Activated naive CD8-positive, alpha-beta T cell treated with anti-CD3 and anti-CD28 coated beads, Interleukin-2, amount 10 ng/mL, durations not matched to agents 7 days and 5 days (primary cell): ENCODE measurements at regions not wholly inside any gene's neighbourhood (a gene's known extent, or its start where the extent isn't known, plus 50 kb on each side); places are given as distances from the start of the nearest gene placed in this dataset.
"Not testable (repeated sequence)": the region's sequence is repeated elsewhere in the genome, so short reads cannot be mapped to it uniquely, and the experiment has no call there.

Source experiments
- ATAC-seq: fragments of 150-1000 bp; cut with Tn5 transposase; one replicate; pipeline ENCODE4 v1.10.0; 2021; ENCODE audit warnings: low read depth, moderate library complexity
- POLR2A ChIA-PET: fragments of 350-600 bp; sonication (Branson Sonifier 250); formaldehyde crosslinking; loops from one replicate; lab custom pipeline; 2021; ENCODE audit warnings: antibody characterized with exemption; lab: Charles Lee
- DNase-seq: peaks from one replicate; pipeline ENCODE4 v3.0.0; 2021
- H3K27ac Mint-ChIP-seq: one replicate; pipeline ENCODE4 v1.8.0; 2022; ENCODE audit warnings: mild to moderate bottlenecking, mixed read lengths
- H3K27me3 Mint-ChIP-seq: one replicate; pipeline ENCODE4 v1.8.0; 2022; ENCODE audit warnings: mild to moderate bottlenecking, moderate library complexity, mixed read lengths
- H3K36me3 Mint-ChIP-seq: one replicate; pipeline ENCODE4 v1.8.0; 2021; ENCODE audit warnings: mild to moderate bottlenecking, mixed read lengths
- H3K4me1 Mint-ChIP-seq: one replicate; pipeline ENCODE4 v1.8.0; 2021; ENCODE audit warnings: mixed read lengths
- H3K4me3 Mint-ChIP-seq: one replicate; pipeline ENCODE4 v1.8.0; 2022; ENCODE audit warnings: mild to moderate bottlenecking, moderate library complexity, mixed read lengths
- H3K9me3 Mint-ChIP-seq: one replicate; pipeline ENCODE4 v1.8.0; 2021; ENCODE audit warnings: mixed read lengths

- no peak overlapping the region for H3K27ac Mint-ChIP-seq
- no peaks in the 10 kb centered on the region for H3K4me1 Mint-ChIP-seq
- no peak overlapping the region for H3K4me3 Mint-ChIP-seq
- H3K9me3 Mint-ChIP-seq, result peaks cover 3% of the 10 kb centered on the region
- H3K27me3 Mint-ChIP-seq, result no peaks in the 10 kb centered on the region
- ATAC-seq (no peak), DNase-seq (no peak)
- no peaks in the 10 kb centered on the region for H3K36me3 Mint-ChIP-seq
- POLR2A ChIA-PET, result no interaction called here
Observed at GRCh38 chr16:60100371-60100770, 1366.3 kb upstream of the GOT2 start.

- POLR2A ChIA-PET, result no interaction called here
- no peak for ATAC-seq
- H3K4me3 Mint-ChIP-seq, result no peak overlapping the region
Observed at GRCh38 chr16:60091529-60091928, 1357.4 kb upstream of the GOT2 start.

DNA sequence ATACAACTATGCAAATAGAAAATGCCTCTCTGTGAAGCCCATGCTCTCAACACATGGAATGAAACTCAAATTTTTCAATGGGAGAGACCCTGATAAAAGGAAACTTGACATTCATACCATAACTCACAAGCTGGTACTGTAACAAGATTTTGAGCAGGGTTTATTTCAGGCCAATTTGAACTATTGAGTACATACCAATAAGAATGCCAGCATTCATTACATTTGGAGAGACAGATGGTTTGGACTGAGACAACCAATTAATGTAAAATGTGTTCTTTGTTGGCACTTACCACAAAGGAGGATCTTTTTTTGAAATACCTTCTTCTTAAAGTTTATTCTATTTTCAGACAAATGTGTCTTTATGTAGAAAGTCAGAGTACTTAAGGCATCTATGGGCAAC, 1357.0 kb upstream of the GOT2 start:
- POLR2A ChIA-PET, result no interaction called here
- Mint-ChIP-seq H3K36me3 (no peaks in the 10 kb centered on the region), H3K4me3 (no peak overlapping the region), H3K27me3 (no peaks in the 10 kb centered on the region), H3K9me3 (peaks cover 9% of the 10 kb centered on the region), H3K27ac (no peak overlapping the region), H3K4me1 (no peaks in the 10 kb centered on the region)
- no peak for DNase-seq
- ATAC-seq, result no peak

More at GRCh38 chr16:60091529-60091928, 1357.4 kb upstream of the GOT2 start:
- Mint-ChIP-seq H3K27me3 (no peaks in the 10 kb centered on the region), H3K27ac (no peak overlapping the region), H3K4me1 (no peaks in the 10 kb centered on the region), H3K36me3 (no peaks in the 10 kb centered on the region), H3K9me3 (peaks cover 9% of the 10 kb centered on the region)
- DNase-seq, result no peak

- POLR2A ChIA-PET, result no interaction called here
- Mint-ChIP-seq H3K4me3 (no peak overlapping the region), H3K27me3 (no peaks in the 10 kb centered on the region), H3K36me3 (no peaks in the 10 kb centered on the region), H3K4me1 (no peaks in the 10 kb centered on the region), H3K27ac (no peak overlapping the region), H3K9me3 (peaks cover 11% of the 10 kb centered on the region)
- ATAC-seq (no peak), DNase-seq (no peak)
Observed at GRCh38 chr16:60087530-60087929, 1353.4 kb upstream of the GOT2 start.

GRCh38 chr16:60078819-60079218, 1344.7 kb upstream of the GOT2 start:
- H3K27ac Mint-ChIP-seq, POLR2A ChIA-PET, H3K4me1 Mint-ChIP-seq, H3K27me3 Mint-ChIP-seq, H3K36me3 Mint-ChIP-seq, H3K4me3 Mint-ChIP-seq, ATAC-seq, H3K9me3 Mint-ChIP-seq, DNase-seq: not testable (repeated sequence)

GRCh38 chr16:60077861-60078260, 1343.7 kb upstream of the GOT2 start:
- DNase-seq (no peak), ATAC-seq (no peak)
- H3K9me3 Mint-ChIP-seq, result peaks cover 8% of the 10 kb centered on the region
- POLR2A ChIA-PET, result no interaction called here
- no peaks in the 10 kb centered on the region for H3K27me3 Mint-ChIP-seq
- H3K36me3 Mint-ChIP-seq, result no peaks in the 10 kb centered on the region
- H3K4me1 Mint-ChIP-seq, result no peaks in the 10 kb centered on the region
- H3K27ac Mint-ChIP-seq, result no peak overlapping the region
- H3K4me3 Mint-ChIP-seq, result no peak overlapping the region

DNA sequence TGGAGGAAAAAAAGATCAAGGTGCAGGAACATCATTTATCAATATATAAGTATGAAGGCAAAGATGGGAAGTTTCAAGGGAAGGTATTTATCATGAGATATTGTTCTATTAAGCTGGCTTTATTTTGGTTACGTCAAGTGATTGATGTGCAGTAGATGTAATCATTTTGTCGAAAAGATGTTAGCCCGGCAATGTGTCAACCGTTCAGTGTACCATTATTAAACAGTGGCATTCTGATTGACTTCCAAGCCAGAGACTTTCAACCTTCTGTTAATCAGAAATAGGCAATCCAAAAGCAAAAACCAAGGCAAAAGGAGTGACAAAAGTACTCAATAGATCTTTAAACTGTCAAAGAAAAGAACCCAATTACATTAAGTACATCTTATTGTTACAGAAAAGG, 1340.3 kb upstream of the GOT2 start:
- Mint-ChIP-seq H3K27ac (no peak overlapping the region), H3K36me3 (no peaks in the 10 kb centered on the region), H3K27me3 (no peaks in the 10 kb centered on the region), H3K4me1 (no peaks in the 10 kb centered on the region), H3K9me3 (peaks cover 5% of the 10 kb centered on the region), H3K4me3 (no peak overlapping the region)
- DNase-seq (no peak), ATAC-seq (no peak)
- POLR2A ChIA-PET, result no interaction called here

- H3K4me1 Mint-ChIP-seq, result no peaks in the 10 kb centered on the region
- H3K4me3 Mint-ChIP-seq, result no peak overlapping the region
- DNase-seq (no peak), ATAC-seq (no peak)
- no peaks in the 10 kb centered on the region for H3K27me3 Mint-ChIP-seq
- no peak overlapping the region for H3K27ac Mint-ChIP-seq
- no peaks in the 10 kb centered on the region for H3K36me3 Mint-ChIP-seq
- POLR2A ChIA-PET, result no interaction called here
- peaks cover 5% of the 10 kb centered on the region for H3K9me3 Mint-ChIP-seq
Observed at GRCh38 chr16:60073376-60073775, 1339.3 kb upstream of the GOT2 start.

- no peak for DNase-seq
- POLR2A ChIA-PET, result no interaction called here
- H3K27ac Mint-ChIP-seq, result no peak overlapping the region
- no peak overlapping the region for H3K4me3 Mint-ChIP-seq
- H3K4me1 Mint-ChIP-seq, result no peaks in the 10 kb centered on the region
- H3K36me3 Mint-ChIP-seq, result no peaks in the 10 kb centered on the region
- H3K9me3 Mint-ChIP-seq, result peaks cover 1% of the 10 kb centered on the region
- ATAC-seq, result no peak
- no peaks in the 10 kb centered on the region for H3K27me3 Mint-ChIP-seq
Observed at GRCh38 chr16:60064026-60064425, 1329.9 kb upstream of the GOT2 start.

GRCh38 chr16:60061396-60061795, 1327.3 kb upstream of the GOT2 start:
- Mint-ChIP-seq H3K36me3 (no peaks in the 10 kb centered on the region), H3K27ac (no peak overlapping the region), H3K9me3 (peaks cover 6% of the 10 kb centered on the region), H3K27me3 (no peaks in the 10 kb centered on the region), H3K4me3 (no peak overlapping the region), H3K4me1 (no peaks in the 10 kb centered on the region)
- POLR2A ChIA-PET, result no interaction called here
- ATAC-seq (no peak), DNase-seq (no peak)

- H3K27me3 Mint-ChIP-seq, result no peaks in the 10 kb centered on the region
- no peak for ATAC-seq
- no peak for DNase-seq
- H3K4me3 Mint-ChIP-seq, result no peak overlapping the region
- POLR2A ChIA-PET, result no interaction called here
- no peaks in the 10 kb centered on the region for H3K36me3 Mint-ChIP-seq
- no peaks in the 10 kb centered on the region for H3K4me1 Mint-ChIP-seq
- H3K9me3 Mint-ChIP-seq, result peaks cover 5% of the 10 kb centered on the region
- H3K27ac Mint-ChIP-seq, result no peak overlapping the region
Observed at GRCh38 chr16:60060731-60061130, 1326.6 kb upstream of the GOT2 start.

DNA sequence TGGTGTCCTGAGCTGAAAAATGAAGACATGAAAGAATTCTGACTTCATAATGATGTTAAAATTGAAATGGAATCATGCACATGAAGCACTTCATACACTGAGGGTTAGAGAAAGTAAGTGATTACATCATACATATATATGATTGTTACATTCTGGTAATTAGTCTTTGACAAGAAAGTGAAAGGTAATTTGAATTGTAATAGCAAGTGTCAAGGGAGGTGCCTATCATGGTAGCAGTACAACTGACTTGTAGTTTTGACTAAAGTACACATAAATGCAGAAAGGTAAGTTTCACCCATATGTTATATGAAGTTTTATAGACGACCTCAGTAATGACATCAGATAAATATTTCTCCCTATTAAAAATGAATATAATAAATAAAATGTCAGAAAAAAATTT, 1325.0 kb upstream of the GOT2 start:
- POLR2A ChIA-PET, result no interaction called here
- H3K36me3 Mint-ChIP-seq, result no peaks in the 10 kb centered on the region
- no peak overlapping the region for H3K27ac Mint-ChIP-seq
- H3K4me3 Mint-ChIP-seq, result no peak overlapping the region
- ATAC-seq, result no peak
- DNase-seq, result no peak
- H3K27me3 Mint-ChIP-seq, result no peaks in the 10 kb centered on the region
- H3K9me3 Mint-ChIP-seq, result peaks cover 5% of the 10 kb centered on the region
- no peaks in the 10 kb centered on the region for H3K4me1 Mint-ChIP-seq

DNA sequence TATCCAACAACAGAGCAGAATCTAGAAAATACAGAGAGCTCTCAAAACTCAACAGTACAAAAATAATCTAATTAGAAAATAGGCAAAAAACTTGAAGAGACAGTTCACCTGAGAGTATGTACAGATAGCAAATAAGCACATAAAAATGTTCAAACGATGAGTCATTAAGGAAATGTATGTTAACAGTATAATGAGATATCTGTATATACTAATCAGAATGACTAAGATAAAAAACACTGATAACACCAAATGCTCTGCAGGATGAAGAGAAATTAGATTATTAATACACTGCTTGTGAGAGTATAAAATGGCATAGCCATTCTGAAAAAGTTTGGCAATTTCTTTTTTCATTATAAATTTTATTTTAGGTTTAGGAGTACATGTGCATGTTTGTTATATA, 1307.6 kb upstream of the GOT2 start:
- Mint-ChIP-seq H3K4me1 (no peaks in the 10 kb centered on the region), H3K27me3 (no peaks in the 10 kb centered on the region), H3K4me3 (no peak overlapping the region), H3K36me3 (no peaks in the 10 kb centered on the region), H3K9me3 (no peaks in the 10 kb centered on the region), H3K27ac (no peak overlapping the region)
- ATAC-seq (no peak), DNase-seq (no peak)
- POLR2A ChIA-PET, result no interaction called here

- no peak overlapping the region for H3K4me3 Mint-ChIP-seq
- H3K27me3 Mint-ChIP-seq, result no peaks in the 10 kb centered on the region
- H3K27ac Mint-ChIP-seq, result no peak overlapping the region
- H3K9me3 Mint-ChIP-seq, result no peaks in the 10 kb centered on the region
- ATAC-seq (no peak), DNase-seq (no peak)
- H3K4me1 Mint-ChIP-seq, result no peaks in the 10 kb centered on the region
- H3K36me3 Mint-ChIP-seq, result no peaks in the 10 kb centered on the region
- POLR2A ChIA-PET, result no interaction called here
Observed at GRCh38 chr16:60031740-60032139, 1297.6 kb upstream of the GOT2 start.

DNA sequence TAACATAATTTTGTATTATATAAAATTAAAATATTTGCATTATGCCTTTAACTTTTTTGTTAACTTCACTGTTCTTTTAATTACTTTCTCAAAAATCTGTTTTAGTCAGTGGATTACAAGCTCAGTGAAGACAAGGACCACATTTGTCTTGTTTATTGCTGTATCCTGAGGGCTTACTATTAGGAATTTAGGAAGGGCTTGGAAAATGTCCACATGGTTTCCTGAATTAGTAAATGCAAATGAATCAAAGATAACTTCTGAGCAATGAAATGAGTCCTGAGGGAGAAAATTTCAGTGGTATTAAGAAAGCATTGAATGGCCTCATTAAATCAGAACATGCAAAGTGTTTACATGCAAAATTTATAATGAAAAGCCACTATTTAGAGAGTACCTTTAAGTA, 1293.2 kb upstream of the GOT2 start:
- Mint-ChIP-seq H3K27ac (no peak overlapping the region), H3K27me3 (no peaks in the 10 kb centered on the region), H3K4me3 (no peak overlapping the region), H3K36me3 (no peaks in the 10 kb centered on the region), H3K4me1 (no peaks in the 10 kb centered on the region), H3K9me3 (no peaks in the 10 kb centered on the region)
- POLR2A ChIA-PET, result no interaction called here
- no peak for ATAC-seq
- no peak for DNase-seq
